ENCODE measurements at regions not wholly inside any gene's neighbourhood (a gene's known extent, or its start where the extent isn't known, plus 50 kb on each side); places are given as distances from the start of the nearest gene placed in this dataset.

DNA sequence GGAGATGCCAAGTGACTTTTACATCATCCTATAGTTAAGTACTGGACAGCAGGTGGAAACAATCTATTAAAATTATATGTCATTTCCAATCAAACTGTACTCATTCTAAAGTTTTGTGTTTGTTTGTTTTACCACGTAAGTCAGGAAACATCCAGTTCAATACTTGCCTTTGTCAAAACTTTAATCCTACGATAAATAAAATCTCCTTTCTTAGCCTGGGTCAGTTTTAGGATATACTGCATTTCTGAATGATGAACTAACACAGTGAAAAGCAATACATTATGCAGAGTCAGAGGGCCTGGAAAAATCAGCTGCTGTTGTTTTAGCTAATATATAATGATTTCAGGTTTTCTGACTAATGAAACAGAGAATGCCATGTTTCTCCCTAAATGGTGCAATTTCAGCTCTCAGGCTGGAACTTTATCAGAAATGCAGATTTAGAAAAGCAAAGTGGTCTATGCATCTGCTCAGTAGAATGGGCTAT is 756.4 kb downstream of the CDH11 start:
- TF ChIP-seq, protein P1, sequence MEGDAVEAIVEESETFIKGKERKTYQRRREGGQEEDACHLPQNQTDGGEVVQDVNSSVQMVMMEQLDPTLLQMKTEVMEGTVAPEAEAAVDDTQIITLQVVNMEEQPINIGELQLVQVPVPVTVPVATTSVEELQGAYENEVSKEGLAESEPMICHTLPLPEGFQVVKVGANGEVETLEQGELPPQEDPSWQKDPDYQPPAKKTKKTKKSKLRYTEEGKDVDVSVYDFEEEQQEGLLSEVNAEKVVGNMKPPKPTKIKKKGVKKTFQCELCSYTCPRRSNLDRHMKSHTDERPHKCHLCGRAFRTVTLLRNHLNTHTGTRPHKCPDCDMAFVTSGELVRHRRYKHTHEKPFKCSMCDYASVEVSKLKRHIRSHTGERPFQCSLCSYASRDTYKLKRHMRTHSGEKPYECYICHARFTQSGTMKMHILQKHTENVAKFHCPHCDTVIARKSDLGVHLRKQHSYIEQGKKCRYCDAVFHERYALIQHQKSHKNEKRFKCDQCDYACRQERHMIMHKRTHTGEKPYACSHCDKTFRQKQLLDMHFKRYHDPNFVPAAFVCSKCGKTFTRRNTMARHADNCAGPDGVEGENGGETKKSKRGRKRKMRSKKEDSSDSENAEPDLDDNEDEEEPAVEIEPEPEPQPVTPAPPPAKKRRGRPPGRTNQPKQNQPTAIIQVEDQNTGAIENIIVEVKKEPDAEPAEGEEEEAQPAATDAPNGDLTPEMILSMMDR (IDR thresholded peaks at IDR 0.05): no peak

DNA sequence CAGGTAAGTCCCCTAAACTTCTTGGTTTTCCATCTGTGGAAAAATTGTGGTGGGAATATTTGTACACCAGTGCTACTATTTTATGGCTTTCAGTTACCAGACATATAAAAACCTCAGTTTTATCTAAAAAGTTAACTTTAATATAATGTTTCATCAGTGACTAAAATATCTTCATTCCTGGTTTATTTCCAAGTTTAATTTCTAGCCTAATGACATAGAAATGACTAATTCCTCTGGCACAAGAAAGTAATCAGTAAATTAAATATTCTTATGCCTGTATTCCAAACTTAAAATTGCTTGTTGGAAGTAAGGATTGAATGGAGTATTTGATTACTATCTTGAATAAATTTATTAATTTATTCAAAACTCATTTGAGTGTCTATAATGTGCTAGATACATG is 757.0 kb downstream of the CDH11 start:
- TF ChIP-seq, protein P1 (IDR thresholded peaks at IDR 0.05): no peak

- TF ChIP-seq, protein P1 (IDR thresholded peaks at IDR 0.05): no peak
These were observed 757.4 kb downstream of the CDH11 start for GRCh38 chr16:64364416-64364815.

- TF ChIP-seq, protein P1 (IDR thresholded peaks at IDR 0.05): no peak
These were observed 757.8 kb downstream of the CDH11 start for GRCh38 chr16:64364016-64364415.

- TF ChIP-seq, protein P1 (IDR thresholded peaks at IDR 0.05): no peak
These were observed 758.8 kb downstream of the CDH11 start for GRCh38 chr16:64363039-64363438.

- TF ChIP-seq, protein P1 (IDR thresholded peaks at IDR 0.05): no peak
These were observed 759.7 kb downstream of the CDH11 start for GRCh38 chr16:64362193-64362592.

DNA sequence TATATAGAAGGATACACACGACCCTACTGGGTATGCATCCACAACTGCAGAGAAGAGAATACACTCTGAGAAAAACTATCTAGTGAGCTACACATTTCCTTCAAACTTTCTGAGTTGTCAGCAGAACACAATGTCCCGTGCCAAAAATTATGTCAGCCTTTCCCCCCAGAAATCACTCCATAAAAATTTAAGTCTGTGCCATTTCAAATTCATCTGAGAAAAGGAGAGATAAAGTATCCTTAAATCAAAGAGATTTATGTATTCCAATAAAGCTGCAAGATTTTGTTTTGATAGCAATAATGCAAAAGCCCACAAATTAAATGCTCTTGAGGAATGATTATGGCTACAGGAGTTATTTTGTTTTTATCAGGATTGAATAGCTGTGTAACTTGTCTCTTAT is 760.1 kb downstream of the CDH11 start:
- TF ChIP-seq, protein P1 (IDR thresholded peaks at IDR 0.05): no peak

DNA sequence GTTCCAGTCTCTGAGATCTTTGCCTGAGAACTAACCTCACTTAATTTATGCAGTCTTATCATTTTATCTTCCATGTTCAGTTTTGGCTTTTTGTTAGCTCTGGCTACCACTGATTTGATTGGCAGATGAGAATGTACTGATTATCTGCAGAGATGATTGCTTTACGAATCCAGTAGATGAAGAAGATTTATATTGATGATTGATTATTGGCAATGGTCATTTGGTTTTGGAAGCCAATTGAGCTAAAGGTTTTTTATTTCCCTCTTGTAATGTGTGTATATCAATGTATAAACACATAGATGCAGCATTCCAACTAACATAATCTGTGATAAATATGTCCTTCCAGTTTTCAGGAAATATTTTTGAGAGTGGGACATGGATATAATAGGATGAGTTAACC is 763.6 kb downstream of the CDH11 start:
- TF ChIP-seq, protein P1 (IDR thresholded peaks at IDR 0.05): no peak
